Testis (tissue), 2 donors: ENCODE measurements at regions not wholly inside any gene's neighbourhood (a gene's known extent, or its start where the extent isn't known, plus 50 kb on each side); places are given as distances from the start of the nearest gene placed in this dataset.

Experiments
- DNase-seq: peaks from one replicate; pipeline ENCODE4 v3.0.0-alpha.2; 2019
- H3K27ac ChIP-seq, 2 donors: fragments of 200-600 bp; sonication (generic); one replicate each; pipeline ENCODE4 v1.5.1; 2019
- H3K27me3 ChIP-seq: fragments of 200-600 bp; sonication (generic); one replicate; pipeline ENCODE4 v1.5.1; 2019
- H3K36me3 ChIP-seq: fragments of 200-600 bp; sonication (generic); one replicate; pipeline ENCODE4 v1.5.1; 2017; ENCODE audit warnings: low read depth; ENCODE audit errors: missing control alignments
- H3K4me1 ChIP-seq: fragments of 200-600 bp; sonication (generic); one replicate; pipeline ENCODE4 v1.5.1; 2019
- H3K4me3 ChIP-seq, 2 donors: fragments of 200-600 bp; sonication (generic); one replicate each; pipeline ENCODE4 v1.5.1; 2017 to 2019
- H3K9me3 ChIP-seq: fragments of 200-600 bp; sonication (generic); one replicate; pipeline ENCODE4 v1.5.1; 2017
- POLR2A ChIP-seq: fragments of 450-650 bp; IDR thresholded peaks from one replicate; pipeline ENCODE4 v1.6.1; 2017; ENCODE audit warnings: antibody characterized with exemption, mild to moderate bottlenecking, moderate library complexity
- WGBS, 2 donors: methylation state at CpG; one replicate each; pipeline ENCODE4 v1.1.5; 2018; 5-methylcytosine and 5-hydroxymethylcytosine counted together
- intact Hi-C: fragments of 100-400 bp; cut with DNase I; formaldehyde crosslinking; loops from one replicate; pipeline ENCODE4 v1.15.1; 2023; ENCODE audit warnings: low total_unique reads
- TF ChIP-seq, protein P1 (sequence below), 3 experiments: fragments of 450-650 bp in 2 of 3; fragments of 200-600 bp in 1 of 3; sonication (generic) in 1 of 3; IDR thresholded peaks; one replicate each; pipeline ENCODE4 v1.5.1; 2016 to 2019; ENCODE audit warnings: antibody characterized with exemption in 3 of 3, mild to moderate bottlenecking in 2 of 3, moderate library complexity in 1 of 3

DNA sequence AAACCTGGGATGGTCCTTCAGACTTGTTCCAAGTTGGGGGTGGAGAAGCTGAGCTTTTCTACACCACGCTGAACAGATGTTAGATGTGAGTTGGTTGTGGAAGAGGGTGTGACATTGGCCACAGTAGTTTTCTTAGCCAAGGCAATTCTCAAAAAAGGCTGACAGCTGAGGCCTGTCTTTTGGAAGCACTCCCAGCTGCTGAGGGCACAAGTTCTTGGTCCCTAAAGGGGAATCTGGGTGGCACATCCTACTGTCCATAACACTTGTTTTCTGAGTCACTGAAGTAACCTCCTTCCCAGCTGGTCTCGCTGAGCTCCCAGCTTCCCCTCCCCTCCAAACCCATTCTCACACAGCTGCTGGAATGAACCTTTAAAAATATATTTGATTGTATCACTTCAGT, 375.7 kb upstream of the KIRREL3 start:
- TF ChIP-seq POLR2A, result no peak
- TF ChIP-seq, protein P1, sequence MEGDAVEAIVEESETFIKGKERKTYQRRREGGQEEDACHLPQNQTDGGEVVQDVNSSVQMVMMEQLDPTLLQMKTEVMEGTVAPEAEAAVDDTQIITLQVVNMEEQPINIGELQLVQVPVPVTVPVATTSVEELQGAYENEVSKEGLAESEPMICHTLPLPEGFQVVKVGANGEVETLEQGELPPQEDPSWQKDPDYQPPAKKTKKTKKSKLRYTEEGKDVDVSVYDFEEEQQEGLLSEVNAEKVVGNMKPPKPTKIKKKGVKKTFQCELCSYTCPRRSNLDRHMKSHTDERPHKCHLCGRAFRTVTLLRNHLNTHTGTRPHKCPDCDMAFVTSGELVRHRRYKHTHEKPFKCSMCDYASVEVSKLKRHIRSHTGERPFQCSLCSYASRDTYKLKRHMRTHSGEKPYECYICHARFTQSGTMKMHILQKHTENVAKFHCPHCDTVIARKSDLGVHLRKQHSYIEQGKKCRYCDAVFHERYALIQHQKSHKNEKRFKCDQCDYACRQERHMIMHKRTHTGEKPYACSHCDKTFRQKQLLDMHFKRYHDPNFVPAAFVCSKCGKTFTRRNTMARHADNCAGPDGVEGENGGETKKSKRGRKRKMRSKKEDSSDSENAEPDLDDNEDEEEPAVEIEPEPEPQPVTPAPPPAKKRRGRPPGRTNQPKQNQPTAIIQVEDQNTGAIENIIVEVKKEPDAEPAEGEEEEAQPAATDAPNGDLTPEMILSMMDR (IDR thresholded peaks at IDR 0.05), result no peak
- Histone ChIP-seq H3K27me3 (no peaks in the 10 kb centered on the region), H3K4me3 (no peak overlapping the region), H3K9me3 (no peaks in the 10 kb centered on the region), H3K4me1 (no peaks in the 10 kb centered on the region), H3K27ac (no peak overlapping the region), H3K36me3 (no peaks in the 10 kb centered on the region)
- intact Hi-C loops, result no loop called here
- 89% methylated on average over 2 of the region's 2 CpGs for WGBS, 2 donors
- DNase-seq, result no peak

DNA sequence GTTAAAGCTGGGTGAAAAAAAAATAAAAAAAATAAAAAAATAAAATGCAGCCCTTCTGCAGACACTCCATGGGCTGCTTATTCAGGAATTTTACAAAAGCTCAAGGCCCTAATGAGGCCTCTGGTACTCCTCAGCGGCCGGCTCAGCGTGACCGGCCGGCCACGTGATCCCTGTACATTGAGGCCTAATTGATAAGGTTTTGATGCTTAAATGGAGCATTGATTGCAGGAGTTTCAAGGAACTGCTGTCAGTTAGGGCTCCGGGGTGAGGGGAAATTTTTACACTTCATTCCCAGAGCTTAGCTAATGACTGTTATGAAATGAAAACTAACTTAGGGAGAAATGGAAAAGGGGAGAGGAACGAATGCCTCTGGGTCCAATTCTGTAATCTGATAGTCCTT, 368.8 kb upstream of the KIRREL3 start:
- TF ChIP-seq, protein P1 (IDR thresholded peaks at IDR 0.05), result no peak
- TF ChIP-seq POLR2A, result no peak
- H3K4me1 ChIP-seq, result no peaks in the 10 kb centered on the region
- no peaks in the 10 kb centered on the region for H3K36me3 ChIP-seq
- H3K27ac ChIP-seq, result no peak overlapping the region
- intact Hi-C loops, result no loop called here
- DNase-seq, result no peak
- H3K9me3 ChIP-seq, result no peaks in the 10 kb centered on the region
- H3K4me3 ChIP-seq, result no peak overlapping the region
- no peaks in the 10 kb centered on the region for H3K27me3 ChIP-seq
- whole genome bisulfite sequencing, 2 donors, result 85 to 87% methylated on average over 8 of the region's 8 CpGs

DNA sequence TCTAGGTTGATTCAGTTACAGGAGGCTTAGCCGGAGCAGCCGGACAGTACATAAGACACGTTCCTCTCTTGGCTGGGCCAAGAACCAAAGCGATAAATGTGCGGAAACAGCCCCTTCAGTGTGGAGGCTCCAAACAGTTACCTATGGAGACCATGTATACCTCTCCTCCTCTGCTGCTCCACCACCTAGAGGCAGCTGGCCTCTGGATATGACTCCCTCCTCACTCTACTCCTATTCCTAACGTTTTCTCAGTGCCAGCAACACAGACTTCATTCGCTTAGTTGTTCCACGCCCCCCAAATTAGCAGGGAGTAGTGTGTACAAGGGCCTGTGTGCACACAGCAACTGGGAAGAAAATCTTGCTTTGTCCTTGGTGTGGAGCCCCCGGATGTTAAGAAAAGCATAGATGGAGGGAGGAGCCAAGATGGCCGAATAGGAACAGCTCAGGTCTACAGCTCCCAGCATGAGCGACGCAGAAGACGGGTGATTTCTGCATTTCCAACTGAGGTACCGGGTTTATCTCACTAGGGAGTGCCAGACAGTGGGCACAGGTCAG, 362.3 kb upstream of the KIRREL3 start:
- H3K4me3 ChIP-seq, result no peak overlapping the region
- TF ChIP-seq POLR2A, result no peak
- TF ChIP-seq, protein P1 (IDR thresholded peaks at IDR 0.05), result no peak
- intact Hi-C loops, result no loop called here
- H3K9me3 ChIP-seq, result no peaks in the 10 kb centered on the region
- no peak for DNase-seq
- WGBS, 2 donors, result 80 to 83% methylated on average over 14 of the region's 14 CpGs
- no peaks in the 10 kb centered on the region for H3K4me1 ChIP-seq
- no peak overlapping the region for H3K27ac ChIP-seq
- H3K27me3 ChIP-seq, result no peaks in the 10 kb centered on the region
- H3K36me3 ChIP-seq, result no peaks in the 10 kb centered on the region

DNA sequence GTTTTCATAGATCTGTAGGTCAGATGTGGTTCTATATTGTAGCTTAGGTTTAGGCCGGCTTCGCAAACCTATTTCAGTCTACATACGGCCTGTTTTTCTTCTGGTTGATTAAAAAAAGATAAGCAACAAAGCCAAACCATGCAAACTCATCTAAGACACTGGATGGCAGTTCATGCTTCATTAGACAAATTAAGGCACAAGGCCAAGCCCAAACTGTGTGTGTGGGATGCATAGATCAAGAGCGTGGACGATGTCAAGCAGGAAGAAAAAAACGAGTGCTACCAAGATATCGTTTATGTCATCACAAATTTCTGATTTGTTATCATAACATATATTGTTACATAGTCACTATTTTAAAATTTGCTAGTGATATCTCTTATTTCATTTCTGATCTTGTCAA, 357.6 kb upstream of the KIRREL3 start:
- no peak for DNase-seq
- 90 to 91% methylated on average over 7 of the region's 7 CpGs for WGBS, 2 donors
- Histone ChIP-seq H3K9me3 (no peaks in the 10 kb centered on the region), H3K4me3 (no peak overlapping the region), H3K27me3 (no peaks in the 10 kb centered on the region), H3K27ac (no peak overlapping the region), H3K4me1 (no peaks in the 10 kb centered on the region), H3K36me3 (no peaks in the 10 kb centered on the region)
- intact Hi-C loops, result no loop called here
- TF ChIP-seq, protein P1 (IDR thresholded peaks at IDR 0.05), result no peak

DNA sequence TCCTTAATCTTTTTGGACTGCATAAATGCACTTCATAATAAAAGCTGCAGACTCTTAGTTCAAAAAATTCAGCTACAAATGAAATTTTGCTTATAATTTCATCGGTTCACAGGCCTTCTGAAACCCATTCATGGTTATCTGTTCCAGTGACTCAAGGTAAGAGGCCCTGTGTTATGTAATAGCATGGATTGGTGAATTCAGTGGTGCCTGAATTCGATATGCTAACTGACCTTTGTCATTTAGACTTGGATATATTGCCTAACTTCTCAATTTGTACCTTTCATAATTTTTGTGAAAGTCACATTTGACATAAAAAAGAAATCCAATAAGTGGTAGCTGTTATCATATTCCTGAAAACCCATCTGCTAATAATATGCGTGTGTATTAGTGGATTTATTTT, 349.9 kb upstream of the KIRREL3 start:
- 90% methylated on average over 3 of the region's 3 CpGs for WGBS, 2 donors
- intact Hi-C loops, result no loop called here
- no peaks in the 10 kb centered on the region for H3K9me3 ChIP-seq
- no peak for DNase-seq
- no peak for TF ChIP-seq POLR2A
- TF ChIP-seq, protein P1 (IDR thresholded peaks at IDR 0.05), result no peak
- no peaks in the 10 kb centered on the region for H3K4me1 ChIP-seq
- H3K27me3 ChIP-seq, result no peaks in the 10 kb centered on the region
- no peak overlapping the region for H3K27ac ChIP-seq
- no peak overlapping the region for H3K4me3 ChIP-seq
- H3K36me3 ChIP-seq, result no peaks in the 10 kb centered on the region
